NCI-H345 treated with DMSO at 0.1 percent for 48 hours (cell line): ENCODE measurements at regions not wholly inside any gene's neighbourhood (a gene's known extent, or its start where the extent isn't known, plus 50 kb on each side); places are given as distances from the start of the nearest gene placed in this dataset.
"Not testable (repeated sequence)": the region's sequence is repeated elsewhere in the genome, so short reads cannot be mapped to it uniquely, and the experiment has no call there.

Source experiments
- DNase-seq: peaks from one replicate; lab custom pipeline; 2025; ENCODE audit not compliant: unreplicated experiment; lab: John Stamatoyannopoulos, UW

DNA sequence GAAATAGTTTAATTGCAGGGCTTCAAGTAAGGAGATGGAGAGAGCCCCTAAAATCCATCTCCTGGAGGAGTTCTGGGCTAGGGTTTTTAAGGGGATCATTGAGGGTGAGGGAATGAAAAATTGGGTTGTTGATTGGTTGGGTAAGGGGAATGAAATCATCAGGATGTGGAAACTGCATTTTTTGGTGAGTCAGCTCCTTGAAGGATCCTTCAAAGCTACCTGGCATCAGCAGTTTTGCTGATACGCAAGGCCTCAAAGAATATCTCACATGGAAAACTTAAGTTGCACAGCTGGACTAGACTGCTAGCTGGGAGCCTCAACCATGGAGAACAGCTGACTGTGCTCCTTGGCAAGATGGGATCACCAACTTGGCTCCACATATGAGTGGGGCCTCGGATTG is 136.7 kb downstream of the FGF10 start:
- DNase-seq, result no peak

DNA sequence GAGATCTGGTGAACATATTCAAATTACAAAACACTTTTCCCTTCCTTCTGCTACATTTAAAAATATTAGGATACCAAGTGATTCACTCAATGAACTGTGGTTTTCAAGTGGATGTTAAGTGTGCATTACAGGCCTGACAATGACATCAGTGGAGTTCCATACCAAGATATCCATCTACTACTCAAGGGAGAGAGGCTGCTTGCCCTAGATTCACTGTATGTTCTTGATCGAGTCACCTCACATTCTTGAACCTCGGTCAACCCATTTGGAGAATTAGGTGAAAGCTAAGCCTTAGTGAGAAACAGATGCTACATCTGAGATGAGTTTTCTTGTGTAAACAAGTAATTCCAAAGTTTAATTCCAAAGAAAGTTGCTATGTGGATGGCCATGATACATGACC is 142.2 kb downstream of the FGF10 start:
- no peak for DNase-seq

DNA sequence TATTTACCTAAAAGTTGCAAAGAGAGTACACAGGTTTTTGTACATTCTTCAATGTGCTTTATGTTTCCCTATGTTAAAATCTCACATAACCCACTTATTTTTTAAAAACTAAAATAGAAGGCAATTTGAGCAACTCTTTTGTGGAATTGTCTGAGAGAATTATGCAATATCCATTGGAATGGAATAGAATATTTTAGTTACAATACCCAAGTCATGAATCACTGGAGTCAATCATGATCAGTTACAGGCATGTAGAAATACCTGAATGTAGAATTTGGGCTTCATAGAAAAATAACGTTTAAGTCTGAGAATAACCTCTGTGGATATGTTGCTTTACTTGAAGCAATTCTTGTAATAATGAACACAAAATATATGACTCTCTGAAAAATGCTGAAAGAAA is 143.3 kb downstream of the FGF10 start:
- DNase-seq, result no peak

DNA sequence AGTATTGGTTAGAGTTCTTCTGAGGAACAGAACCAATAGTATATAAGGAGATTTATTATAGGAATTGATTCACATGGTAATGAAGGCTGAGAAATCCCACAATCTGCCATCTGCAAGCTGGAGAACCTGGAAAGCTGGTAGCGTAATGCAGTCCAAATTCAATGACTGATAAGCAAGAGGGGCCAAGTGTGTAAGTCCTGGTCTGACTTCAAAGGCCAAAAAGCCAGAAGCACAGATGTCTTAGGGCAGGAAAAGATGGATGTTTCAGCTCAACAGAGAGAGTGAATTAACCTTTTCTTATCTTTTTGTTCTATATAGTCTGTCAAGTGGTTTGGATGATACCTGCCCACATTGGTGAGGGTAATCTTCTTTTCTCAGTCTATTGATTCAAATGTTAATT is 146.4 kb downstream of the FGF10 start:
- DNase-seq, result no peak

DNA sequence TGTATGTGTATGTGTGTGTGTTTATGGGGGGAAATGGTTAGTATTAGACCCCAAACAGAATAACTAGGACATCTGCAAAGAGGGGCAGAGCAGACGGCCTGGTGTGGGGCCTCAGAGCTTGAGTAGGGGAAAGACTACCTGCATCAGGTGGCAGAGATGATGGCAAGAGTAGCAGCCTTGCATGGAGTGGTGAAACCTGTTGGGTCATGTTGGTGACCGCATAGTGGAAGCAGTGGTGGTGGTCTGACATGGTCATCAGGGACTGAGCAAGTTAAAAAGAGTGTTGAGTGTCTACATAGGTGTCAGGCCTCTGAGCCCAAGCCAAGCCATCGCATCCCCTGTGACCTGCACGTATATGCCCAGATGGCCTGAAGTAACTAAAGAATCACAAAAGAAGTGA is 153.2 kb downstream of the FGF10 start:
- DNase-seq, result no peak

DNA sequence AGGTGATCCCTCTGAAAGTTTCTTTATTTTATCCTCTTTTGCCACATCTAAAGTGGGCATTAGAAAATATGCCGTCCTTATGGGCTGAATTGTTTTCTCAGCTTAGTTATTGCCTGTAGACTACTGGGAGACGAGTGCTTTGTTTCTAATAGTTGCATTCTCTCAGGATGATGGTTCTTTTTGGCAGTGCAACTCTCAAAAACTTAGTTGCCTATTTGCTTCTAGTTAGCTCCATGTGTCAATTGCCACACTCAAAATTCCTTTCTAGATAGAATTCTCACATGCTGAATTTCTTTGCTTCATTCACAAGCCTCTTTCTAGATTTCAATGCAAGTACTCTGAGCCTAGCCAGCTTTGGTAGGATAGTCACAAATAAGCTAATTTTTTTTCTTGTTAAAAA is 155.5 kb downstream of the FGF10 start:
- DNase-seq, result no peak

DNA sequence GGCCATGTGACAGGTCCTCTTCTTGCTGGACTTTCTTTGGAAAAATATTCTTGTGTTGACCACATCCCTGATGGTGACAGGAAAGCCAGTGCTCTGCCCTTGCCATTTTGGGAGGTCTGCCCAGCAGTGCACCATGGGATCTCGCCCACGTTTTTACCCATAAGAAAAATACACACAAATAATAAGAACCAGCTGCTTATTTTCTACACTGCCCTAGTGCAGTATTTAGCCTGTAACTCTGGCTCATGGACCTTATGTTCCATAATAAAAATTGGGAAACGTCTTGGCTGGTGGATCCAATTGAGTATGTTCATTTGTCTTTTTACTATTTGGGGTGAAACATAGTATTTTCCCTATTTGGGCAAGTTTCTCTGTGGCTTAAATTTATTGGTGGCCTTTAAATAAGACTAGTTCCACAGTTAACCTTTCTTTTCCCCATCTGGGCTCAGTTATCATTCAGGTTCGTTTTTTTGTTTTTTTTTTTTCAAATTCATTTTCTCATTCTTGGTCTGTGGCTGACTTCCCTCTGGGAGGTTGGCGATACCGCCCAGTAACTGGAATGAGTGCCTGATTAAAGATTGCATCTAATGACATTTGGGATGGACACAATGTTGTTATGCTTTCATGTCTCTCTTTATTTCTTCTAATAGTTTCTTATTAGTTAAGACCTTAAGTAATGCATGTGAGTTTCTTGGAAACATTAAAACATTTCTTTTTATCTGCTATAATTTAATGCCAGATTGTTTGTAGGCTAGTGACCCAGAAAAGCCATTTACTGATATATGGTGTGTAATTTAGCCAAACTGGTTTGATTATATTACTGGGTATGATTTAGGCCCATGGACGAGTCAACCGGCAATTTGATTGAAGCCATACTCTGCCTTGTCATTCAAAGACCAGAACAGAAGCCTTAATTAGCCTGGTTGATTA is 163.7 kb downstream of the FGF10 start:
- DNase-seq, result no peak

DNA sequence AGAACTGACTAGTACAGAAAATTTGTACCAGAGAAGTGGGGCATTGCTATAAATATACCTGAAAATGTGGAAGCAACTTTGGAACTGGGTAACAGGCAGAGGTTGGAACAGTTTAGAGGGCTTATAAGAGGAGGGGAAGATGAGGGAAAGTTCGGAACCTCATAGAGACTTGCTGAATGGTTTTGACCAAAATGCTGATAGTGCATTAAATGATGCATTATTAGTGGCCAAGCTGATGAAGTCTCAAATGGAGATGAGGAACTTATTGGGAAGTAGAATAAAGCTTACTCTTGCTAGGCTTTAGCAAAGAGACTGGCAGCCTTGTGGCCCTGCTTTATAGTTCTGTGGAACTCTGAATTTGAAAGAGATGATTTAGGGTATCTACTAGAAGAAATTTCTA is 189.8 kb downstream of the FGF10 start:
- no peak for DNase-seq

DNA sequence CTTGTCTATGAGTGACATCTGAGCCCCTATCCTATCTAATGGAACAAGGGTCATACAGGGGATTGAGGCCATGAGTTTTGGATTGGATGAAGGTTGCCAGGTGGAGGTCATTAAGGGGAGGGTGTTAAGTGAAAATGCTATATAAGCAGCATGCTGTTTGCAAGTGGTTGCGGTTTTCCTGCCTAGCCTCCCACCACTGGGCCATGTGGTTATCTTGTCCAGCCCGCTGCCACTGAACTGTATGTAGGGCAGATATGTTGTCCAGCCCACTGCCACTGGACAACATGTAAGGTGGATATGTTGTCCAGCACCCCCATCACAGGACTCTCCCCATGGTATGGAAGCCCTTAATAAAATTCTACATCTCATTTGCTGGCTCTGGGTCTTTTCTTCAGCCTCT is 200.0 kb downstream of the FGF10 start:
- no peak for DNase-seq

DNA sequence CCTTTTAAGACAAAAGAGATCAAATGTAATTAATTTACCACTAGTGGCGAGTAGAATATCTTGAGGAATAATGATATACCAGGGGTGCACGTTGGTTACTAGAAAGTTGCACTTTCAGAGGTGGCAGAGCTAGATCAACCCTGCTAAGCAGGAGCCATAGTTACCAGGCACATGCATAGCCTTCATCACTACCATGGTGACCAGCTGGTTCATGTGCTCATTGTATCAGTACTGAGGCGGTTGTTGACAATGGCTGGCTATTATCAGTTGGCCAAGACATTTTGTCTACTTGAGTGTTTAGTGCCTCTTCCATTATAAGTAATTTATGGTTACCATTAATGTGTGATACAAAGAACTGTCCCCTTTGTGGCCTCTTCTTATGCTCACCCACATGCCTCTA is 201.2 kb downstream of the FGF10 start:
- DNase-seq, result no peak

DNA sequence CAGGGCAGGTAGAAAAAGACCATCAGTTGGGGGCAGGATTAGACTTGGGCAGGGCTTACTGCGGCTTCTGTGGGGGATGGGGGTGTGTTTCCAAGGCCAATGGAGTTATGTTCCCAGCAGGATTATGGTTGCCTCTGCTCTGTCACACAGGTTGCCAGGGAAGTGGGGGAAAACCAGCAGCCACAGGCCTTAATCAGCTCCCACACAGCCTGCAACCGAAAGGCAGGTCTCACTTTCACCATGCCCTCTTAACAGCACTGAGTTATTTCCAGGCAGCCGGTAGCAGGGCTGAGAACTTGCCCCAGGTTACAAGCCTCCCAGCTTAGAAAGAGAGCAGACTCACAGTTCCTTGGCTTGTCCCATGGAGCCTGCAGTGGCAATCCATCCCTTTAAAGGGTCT is 205.5 kb downstream of the FGF10 start:
- DNase-seq, result no peak

DNA sequence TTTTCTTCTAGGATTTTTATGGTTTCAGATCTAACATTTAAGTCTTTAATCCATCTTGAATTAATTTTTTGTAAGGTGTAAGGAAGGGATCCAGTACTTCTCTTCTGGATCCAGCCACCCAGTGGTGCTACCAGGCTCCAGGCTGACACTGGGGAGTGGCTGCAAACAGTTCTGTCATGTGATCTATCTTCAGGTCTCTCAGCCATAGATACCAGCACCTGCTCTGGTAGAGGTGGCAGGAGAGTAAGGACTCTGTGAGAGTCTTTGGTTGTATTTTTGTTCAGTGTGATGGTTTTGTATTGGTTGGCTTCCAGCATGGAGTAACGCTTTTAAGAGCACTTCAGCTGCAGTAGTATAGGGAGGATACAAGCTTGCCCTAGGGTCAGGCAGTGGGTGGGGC is 205.9 kb downstream of the FGF10 start:
- DNase-seq, result no peak

DNA sequence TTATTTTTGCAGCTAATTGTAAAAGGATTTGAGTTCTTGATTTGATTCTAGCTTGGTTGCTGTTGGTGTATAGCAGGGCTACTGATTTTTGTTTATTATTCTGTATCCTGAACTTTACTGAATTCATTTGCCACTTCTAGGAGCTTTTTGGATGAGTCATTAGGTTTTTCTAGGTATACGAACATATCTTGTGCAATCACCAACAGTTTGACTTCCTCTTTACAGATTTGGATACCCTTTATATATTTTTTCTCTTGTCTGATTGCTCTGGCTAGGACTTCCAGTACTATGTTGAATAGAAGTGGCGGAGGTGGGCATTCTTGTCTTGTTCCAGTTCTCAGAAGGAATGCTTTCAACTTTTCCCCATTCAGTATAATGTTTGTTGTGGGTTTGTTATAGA is 210.8 kb downstream of the FGF10 start:
- DNase-seq, result no peak

DNA sequence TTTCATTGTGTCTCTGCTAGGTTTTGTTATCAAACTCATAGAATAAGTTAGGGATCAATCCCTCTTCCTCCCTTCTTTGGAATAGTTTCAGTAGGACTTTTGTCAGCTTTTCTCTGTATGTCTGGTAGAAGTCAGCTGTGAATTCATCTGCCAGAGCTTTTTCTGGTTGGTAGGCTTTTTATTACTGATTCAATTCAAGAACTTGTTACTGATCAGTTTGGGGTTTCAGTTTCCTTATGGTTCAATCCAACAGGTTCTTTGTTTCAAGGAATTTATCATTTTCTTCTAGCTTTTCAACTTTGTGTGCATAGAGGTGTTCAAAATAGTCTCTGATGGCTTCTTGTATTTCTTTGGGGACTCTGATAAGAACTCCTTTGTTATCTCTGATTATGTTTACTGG is 221.7 kb downstream of the FGF10 start:
- no peak for DNase-seq

DNA sequence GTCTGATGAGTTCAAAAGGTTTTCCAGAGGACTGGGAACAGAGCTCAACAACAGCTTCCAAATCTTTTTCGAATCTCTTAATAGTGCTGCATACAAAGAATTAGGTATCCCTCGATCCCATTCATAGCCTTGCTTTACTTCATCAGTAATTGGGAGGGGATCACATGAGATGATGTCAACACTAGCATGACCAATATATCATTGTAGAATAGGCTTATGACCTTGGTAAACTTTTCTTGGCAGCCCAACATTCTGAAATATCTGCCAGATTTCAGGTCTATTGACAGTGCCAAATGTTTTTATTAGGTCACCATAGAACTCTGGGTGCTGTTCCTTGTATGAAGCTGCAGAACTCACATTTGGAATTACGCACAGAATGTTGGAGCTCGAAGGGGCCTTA is 228.9 kb downstream of the FGF10 start:
- no peak for DNase-seq

DNA sequence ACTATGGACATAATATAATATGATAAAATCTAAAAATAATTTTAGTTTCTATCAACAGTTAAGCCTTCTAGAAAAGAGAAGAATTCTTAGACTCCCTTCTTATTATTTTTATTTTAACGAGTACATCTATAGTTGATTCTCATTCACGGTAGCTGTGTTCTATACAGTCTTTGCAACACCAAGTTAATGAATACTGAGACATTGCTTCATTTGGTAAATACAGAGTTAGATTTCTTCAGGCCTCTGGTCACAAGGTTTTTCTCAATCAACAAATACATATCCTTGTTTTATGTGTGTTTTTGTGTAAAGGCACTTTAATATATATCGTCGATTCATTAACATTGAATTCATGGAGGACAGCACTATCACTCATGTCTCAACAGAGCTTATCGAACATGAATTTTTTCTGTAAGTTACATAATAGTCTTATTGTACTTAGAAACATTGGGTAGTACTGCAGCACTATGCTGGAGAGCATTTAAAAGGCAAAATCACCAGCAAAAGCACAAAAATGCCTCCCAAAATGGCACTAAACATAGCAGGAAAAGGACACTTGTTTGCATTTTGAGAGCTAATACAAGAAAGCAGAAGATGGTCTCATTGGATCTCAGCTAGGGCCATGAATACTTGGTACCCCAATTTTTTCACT is 239.0 kb downstream of the FGF10 start:
- no peak for DNase-seq

DNA sequence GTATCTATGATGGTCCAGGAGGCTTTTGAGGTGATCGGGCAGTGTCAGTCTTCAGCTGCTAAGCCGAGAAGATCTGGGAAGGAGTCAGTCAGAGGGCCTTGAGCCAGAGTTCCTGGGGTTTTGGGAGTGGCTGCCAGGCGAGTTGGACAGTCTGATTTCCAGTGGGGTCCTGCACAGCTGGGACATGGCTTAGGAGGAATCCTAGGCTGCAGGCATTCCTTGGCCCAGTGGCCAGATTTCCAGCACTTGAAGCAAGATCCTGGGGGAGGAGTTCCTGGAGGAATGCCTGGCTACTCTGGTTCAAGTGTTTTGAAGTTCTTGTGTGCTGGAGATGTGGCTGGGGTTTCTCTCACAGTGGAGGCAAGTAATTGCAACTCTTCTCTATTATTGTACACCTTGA is 271.3 kb downstream of the FGF10 start:
- DNase-seq, result not testable (repeated sequence)

DNA sequence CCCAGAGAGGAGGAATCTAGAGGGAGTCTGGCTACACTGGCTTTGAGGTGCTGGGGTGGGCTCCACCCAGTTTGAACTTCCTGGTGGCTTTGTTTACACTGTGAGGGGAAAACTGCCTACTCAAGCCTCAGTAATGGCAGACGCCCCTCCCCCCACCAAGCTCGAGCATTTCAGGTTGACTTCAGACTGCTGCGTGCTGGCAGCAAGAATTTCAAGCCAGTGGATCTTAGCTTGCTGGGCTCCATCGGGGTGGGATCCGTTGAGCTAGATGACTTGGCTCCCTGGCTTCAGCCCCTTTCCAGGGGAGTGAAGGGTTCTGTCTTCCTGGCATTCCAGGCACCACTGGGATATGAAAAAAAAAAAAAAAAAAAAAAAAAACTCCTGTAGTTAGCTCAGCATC is 281.0 kb downstream of the FGF10 start:
- not testable (repeated sequence) for DNase-seq

DNA sequence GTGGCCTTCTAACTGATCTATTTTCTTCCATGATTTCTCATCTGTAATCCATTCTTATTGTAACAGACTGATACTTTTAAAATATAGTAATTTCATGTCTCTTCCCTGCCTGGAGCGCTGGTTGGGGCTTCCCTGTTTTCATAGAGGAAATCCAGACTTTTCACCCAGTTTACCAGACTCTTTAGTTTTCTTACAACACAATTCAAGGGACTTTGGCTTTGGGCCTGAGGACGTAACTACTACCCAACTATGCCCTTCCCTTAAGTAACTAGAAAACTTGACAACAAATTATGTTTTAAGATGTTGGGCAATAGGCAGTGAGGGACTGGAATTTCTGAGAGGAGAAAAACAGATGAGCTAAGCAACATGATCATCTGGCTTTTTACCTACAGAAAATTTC is 289.6 kb downstream of the FGF10 start:
- DNase-seq, result no peak

DNA sequence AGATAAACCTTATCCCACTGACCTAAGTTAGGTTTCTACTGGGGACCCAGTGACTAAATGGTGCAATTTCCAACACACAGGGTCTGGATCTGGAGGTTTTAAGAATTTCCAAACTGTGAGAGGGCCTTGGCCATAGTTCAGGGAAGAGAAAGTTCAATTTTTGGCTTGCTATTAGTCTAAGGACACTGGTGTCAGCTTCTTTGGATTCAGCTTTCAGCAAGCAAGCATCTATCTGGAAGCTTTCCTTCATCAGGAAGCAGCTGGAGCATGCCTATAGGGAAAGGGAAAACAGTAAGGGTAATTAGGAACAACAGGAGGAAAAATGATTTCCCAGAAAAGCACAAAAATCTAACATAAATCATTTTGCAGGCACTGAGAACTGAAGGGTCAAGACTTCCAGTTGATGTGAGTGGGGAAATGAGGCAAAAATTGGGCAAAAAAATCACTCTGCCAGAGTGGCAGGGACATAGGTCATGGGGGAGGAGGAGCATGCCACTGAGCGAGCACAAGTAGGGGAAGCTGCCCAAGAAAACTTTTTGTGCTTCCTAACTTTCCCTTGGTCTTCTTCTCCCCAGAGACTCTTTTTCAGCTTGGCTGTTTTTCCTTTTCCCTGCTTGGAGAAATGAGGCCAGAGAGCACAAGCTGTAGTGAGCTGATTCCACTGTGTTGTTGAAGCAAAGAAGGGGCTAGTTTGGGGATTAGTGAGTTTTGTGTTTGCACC is 299.6 kb downstream of the FGF10 start:
- DNase-seq, result no peak

DNA sequence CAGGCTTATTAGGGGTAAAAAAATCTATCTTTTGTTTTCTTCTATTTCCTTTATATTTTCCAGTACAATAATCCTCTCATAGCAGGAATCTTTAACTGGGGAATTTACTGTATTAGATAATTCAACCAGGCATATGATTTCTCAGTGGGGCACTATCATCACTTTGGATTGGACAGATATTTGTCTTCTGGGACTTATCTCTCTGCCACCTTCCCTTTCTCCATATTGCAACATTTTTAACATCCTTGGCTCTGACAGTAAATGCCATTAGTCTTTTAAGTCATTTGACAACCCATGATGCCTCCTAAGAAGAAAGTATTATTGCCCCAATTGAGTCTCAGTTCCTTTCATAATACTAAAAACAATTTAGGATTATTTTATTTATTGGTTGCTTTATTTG is 304.1 kb downstream of the FGF10 start:
- no peak for DNase-seq

DNA sequence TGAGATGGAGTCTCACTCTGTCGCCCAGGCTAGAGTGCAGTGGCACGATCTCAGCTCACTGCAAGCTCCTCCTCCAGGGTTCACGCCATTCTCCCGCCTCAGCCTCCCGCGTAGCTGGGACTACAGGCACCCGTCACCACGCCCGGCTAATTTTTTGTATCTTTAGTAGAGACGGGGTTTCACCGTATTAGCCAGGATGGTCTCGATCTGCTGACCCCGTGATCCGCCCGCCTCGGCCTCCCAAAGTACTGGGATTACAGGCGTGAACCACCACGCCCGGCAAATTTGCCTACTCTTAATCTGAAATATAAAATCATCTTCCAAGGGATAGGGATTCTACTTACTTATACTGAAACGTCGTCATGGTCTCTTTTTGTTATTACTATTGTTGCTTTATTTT is 314.7 kb downstream of the FGF10 start:
- DNase-seq, result not testable (repeated sequence)
